Fibroblast of skin of scalp (primary cell): ENCODE measurements at regions not wholly inside any gene's neighbourhood (a gene's known extent, or its start where the extent isn't known, plus 50 kb on each side); places are given as distances from the start of the nearest gene placed in this dataset.

Experiments
- DNase-seq: peaks from one replicate; pipeline ENCODE4 v3.0.0-alpha.2; 2013

DNA sequence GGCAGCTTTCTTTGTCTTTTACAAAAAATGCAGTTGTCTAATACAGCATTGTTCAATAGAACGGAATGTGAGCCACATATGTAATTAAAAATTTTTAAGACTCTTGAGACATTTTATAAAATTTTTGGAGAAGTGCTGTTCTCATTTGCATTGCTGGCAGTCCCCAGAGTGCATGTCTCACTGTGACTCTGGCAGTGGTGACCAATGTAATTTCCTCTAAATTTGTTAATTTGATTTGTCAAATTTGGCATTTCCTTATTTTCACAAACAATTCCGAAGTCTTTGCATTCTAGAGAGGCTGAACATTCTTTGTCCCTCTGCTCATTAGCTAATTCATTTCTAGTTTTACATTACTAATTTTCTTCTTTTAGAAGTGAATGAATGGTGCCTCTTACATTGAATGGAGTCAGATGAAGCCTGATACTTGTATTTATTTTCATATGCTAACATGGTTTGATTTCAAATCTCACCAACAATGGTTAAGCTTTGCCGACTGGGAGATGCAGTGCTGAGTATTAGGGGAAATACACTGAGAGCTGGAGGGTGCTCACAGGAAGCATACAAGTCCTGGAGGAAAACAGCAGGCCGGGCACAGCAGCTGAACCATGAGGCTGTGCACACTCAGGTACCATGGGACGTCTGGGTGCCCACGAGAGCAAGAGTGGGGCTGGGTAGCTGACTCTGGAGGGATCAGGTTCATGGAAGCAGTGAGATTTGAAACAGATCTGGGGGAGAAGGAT is 68.5 kb upstream of the ARMC2 start:
- peak; percentile 40 for DNase-seq

DNA sequence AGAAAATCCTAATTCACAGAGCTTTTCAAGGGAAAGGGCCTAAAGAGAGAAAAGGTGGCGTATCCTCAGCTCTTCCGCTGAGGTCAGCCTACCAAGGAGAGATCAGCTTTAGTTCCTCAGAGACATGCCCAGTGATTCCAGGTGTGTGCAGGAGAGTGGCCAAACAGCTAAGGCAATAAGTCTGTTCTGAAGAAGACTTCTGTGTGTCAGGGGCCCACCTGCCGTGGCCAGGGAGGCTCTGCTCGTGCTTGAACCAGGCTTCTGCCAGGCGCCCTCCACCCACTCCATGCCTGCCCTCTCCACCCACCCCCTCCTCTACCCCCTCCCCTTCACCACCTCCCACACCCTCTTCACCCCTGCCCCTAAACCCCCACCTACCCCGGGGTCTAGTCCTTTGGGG is 67.4 kb upstream of the ARMC2 start:
- DNase-seq = no peak

DNA sequence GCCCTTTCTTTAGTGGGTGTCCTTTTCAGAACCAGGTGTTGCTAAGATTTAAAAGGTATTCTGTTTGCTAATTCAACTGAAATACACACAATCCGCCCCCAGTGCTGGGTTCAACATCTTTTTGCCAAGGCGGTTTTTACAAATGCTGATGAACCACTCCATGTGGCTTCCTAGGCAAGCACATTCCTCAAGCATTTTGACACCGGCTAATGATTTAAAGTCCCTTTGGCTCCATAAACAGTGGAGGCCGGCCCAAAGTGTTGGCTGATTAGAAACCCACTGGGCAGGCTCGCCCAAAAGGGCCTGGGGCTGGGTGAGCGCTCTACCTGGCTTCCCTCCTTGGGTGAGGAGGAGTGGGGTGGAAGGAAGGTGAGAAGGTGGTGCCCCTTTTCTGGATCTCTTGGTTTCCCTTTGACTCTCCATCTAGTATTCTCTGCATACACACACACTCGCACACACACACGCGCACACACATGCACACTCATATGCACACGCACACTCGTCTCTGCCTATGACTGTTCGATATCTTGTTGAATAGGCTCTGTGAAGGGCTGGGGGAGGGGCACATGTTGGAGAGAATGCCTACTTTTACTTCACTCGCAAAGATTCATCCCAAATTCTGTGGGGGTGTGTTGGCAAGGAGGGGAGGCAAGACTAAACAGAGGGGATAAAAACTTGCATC is 66.7 kb upstream of the ARMC2 start:
- peak; percentile 27 for DNase-seq

DNA sequence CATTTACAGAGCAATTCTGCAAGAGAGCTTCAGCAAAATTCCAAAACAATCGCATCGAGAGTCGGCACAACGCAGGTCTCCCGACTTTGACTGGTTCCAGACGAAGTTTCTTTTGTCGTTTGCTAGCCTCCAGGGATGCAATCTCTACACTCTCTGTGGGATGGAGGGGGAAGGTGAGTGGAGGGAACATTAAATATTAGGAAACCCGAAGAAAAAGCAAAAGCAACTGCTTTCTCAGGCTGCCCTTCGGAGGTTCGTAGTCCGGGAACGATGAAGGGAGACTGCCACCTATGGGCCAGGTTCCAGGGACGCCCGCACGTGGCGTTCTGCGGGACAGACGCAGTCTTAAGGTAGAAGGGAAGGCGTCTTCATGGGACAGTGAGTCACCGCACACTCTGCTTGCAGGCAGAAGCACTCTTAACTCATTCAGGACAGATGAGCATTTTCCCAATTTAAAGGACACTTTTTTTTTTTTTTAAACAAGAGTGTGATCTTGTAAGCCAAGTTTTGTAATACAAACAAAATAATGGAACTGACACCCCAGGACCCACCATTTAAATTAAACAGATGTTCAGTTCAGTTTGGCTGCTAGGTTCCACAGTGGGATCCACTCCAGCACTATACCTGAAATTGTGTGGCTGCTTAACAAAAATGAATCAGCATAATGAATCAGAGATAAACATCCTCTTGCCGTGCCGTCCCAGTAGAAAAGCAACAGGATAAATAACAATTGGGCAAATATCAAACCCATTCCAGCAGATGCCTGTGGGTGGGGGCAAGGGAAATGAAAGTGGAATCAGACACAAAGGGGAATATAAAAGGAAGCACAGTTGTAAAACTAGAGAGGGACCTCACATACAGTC is 65.8 kb upstream of the ARMC2 start:
- DNase-seq = peak; percentile 72

DNA sequence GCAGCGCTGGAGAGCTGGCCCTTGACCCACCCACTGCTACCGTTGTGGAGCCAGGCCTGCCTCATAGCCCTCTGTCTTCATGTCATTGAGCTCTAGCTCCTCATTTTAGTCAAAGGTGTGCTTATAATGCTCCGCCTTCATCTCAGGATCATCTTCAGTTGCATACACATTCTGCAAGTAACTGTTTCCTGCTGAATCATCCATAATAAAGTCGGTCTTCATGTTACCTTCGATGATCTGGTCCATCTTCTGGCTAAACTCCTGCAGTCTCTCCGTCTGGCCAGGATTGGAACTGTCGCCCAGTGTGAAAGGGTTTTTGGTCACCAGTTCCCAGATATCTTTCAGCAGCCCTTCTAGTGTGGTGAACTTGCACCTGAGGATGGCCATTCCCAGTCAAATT is 62.6 kb upstream of the ARMC2 start:
- DNase-seq = no peak

DNA sequence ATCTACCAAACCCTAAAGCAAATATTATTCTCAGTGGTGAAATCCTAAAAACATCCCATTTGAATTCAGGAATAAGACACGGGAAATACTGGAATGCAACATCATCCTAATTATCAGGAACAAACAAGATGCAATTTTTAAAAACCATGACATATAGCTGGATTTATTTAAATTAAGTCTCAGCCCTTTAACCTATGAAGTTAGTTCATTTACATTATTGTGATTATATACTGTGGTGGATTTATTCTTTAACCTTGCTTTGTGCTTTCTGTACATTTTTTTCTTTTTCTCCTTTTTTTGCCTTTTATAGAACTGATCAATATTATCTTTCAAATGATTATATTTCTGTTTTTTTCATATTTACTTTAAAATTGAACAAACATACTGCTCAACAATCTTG is 59.8 kb upstream of the ARMC2 start:
- no peak for DNase-seq

DNA sequence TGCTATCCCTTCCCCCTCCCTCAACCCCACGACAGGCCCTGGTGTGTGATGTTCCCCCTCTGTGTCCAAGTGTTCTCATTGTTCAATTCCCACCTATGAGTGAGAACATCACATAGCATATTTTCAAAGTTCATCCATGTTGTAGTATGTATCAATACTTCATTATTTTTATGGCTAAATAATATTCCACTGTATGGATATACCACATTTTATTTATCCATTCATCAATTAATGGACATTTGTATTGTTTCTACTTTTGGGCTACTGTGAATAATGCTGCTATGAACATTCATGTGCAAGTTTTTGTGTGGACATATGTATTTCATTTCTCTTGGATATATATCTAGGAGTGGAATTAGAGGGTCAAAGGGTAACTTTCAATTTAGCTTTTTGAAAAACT is 58.7 kb upstream of the ARMC2 start:
- DNase-seq = no peak

DNA sequence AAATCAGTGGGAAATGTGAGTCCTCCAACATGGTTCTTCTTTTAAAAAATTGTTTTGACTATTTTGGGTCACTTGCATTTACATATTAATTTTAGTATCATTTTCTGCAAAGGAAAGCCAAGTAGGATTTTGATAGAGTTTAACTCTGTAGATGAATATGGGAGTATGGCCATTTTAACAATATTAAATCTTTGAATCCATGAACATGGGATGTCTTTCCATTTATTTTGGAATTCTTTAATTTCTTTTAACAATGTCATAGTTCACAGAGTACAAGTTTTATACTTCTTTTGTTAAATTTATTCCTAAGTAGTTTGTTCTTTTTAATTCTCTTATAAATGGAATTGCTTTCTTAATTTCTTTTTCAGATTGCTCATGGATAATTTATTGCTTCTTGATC is 56.5 kb upstream of the ARMC2 start:
- no peak for DNase-seq

DNA sequence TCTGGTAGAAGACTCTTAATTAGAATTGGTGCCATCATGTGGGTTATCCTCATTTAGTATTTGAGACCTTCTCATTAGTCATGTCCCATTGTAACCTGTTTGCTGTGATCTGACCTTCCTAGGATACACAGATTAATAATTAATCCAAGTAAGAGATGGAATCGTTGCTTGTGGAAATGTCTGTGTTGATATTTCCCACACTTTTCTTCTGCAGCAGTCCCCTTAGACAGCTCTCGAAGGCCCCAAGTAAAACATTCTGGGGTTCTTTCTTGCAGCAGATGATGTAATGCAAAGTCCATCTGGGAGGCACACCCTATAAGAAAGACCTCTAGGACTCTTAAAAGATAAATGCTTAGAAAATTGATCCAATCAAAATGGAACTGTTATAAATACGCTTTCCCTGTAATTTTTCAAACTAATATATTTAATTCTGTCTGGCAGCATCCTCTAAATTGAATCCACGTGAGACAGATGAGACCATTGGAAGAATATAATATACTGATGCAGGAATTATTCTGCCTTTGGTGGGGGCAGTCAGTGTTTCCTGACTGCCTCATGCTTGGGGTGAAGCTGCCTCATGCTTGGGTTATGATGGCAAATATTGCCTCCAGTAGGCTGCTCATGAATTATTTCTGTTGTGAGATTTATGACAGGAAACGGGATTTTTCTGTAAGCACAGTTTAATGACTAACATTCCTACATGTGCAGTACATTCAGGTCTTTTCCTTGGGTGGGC is 54.5 kb upstream of the ARMC2 start:
- no peak for DNase-seq

DNA sequence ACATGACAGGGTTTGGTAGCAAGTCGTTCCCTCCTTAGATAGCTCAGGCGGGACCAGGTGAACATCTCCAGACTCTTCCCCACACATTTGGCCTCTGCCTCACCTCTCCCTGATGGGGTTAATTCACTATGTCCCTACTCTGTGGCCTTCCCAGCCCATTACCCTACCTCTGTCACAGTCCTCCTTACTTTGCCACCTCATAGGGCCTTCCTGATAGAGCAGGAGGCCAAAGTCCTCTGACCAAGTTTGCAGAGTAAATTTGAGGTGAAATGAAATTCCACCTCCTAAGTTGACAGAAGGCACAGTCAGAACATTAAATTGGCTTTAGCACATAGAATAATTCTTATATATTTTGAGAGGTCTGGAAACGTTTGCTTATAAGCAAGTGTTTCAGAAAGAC is 53.1 kb upstream of the ARMC2 start:
- no peak for DNase-seq

DNA sequence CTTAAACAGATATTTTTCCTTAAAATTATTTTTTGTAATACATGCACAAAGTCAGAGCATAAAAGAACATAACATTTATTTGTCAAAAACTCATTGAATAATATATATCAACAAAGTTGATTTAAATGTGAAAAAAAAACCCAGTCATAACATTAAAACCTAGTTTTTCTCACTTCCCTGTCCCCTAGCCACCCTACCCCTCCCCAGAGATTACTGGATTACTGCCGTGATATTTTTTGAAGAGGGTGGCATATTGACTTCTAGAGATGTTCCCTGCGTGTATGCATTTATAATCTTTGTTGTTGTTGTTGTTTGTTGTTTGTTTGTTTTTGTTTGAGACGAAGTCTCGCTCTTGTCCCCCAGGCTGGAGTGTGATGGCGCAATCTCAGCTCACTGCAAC is 52.4 kb upstream of the ARMC2 start:
- no peak for DNase-seq

DNA sequence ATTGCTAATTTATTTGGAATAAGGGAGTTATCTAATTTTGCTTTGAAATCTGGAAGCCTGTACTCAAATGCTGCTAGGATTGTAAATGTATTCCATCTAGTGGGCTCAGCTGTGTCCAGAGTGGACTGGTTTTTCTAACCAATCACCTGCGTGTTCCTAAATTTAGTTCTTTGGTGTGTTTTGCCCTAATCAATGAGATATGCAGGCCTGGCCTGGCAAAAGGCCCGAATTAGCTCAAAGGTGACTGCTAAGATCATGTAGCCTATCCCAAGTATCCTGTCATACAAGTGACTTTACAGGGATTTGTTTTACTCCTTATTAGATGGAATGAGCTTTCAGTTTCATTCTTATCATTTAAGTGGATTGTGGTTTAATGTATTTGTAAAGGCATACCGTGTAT is 51.3 kb upstream of the ARMC2 start:
- DNase-seq = no peak

DNA sequence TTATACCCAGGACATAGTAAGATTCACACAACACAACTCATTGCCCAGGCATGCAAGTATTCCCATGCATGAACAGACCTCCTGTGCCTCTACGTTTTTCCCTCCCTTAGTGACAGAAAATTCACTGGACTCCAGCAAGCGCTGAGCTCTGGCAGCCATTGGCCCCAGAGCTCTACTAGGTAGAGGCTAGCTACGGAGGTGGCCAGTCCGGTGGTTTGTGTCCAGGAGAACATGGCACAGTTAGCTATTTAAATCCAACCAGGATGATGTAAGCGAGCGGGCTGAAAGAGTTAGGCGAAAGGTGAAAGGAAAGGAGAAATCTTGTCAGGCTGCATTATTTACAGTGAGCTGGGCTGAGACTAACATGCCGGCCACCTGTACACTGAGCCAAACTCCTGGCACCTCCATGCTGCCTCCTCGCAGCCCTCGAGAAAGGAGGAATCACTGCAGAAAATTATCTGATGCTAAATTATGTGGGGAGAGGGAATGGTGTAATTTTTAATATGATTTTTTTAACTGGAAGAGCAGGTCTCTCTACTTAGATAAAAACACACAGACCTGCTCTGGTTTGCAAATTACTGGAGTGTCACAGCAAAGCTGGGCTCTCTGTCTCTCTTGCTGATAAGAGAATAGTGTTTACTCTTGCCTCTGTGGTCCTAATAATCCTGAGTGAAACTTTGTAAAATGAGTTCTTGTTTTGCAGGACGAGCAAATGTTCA is 50.1 kb upstream of the ARMC2 start:
- peak; percentile 18 for DNase-seq
